ENCODE measurements at regions not wholly inside any gene's neighbourhood (a gene's known extent, or its start where the extent isn't known, plus 50 kb on each side); places are given as distances from the start of the nearest gene placed in this dataset.

- H3K79me2 ChIP-seq (ENCODE audit: insufficient read depth, low read length): no peaks in the 10 kb centered on the region
- no TSS peak for BruUV-seq (replicated peaks)
- no peak overlapping the region for H3K9ac ChIP-seq (ENCODE audit: insufficient read depth, low read depth, low read length)
- H3K27ac ChIP-seq (ENCODE audit: extremely low read length, insufficient read depth, low read length): no peak overlapping the region
- H3K4me3 ChIP-seq (replicated peaks in 1 of 3; ENCODE audit: insufficient read depth in 1 of 3, low read depth in 2 of 3, low read length in 3 of 3): no peak overlapping the region
- FAIRE-seq (no peak), ATAC-seq (no peak), DNase-seq (ENCODE audit: low spot score) (no peak)
- no peaks in the 10 kb centered on the region for H3K4me1 ChIP-seq (ENCODE audit: insufficient read depth, low read length)
- no peaks in the 10 kb centered on the region; a peak in 1 of 5 replicates for H3K27me3 ChIP-seq (ENCODE audit: control insufficient read depth in 1 of 2, insufficient read depth in 2 of 2, low read length in 2 of 2)
- WGBS (ENCODE audit: low lambda C conversion rate): 23% methylated on average over 4 of the region's 4 CpGs
- H4K20me1 ChIP-seq (ENCODE audit: insufficient read depth, low read length): no peaks in the 10 kb centered on the region
- no peak overlapping the region for H3K4me2 ChIP-seq (ENCODE audit: low read depth, low read length)
- H3K9me3 ChIP-seq (ENCODE audit: low read length): no peaks in the 10 kb centered on the region
- intact Hi-C loops (cut with micrococcal nuclease; ENCODE audit: unreplicated experiment) (no loop called here), in situ Hi-C loops (cut with HindIII; ENCODE audit: extremely low pct_ligation_motif_present, low pct_unique_long_range_greater_than_20kb) (no loop called here)
- ChIA-PET CTCF (ENCODE audit: low intra/inter-chr PET ratio, low total read pairs) (no interaction called here), POLR2A (no interaction called here)
- H2AFZ ChIP-seq (ENCODE audit: low read length): no peak overlapping the region
- no peak for TF ChIP-seq MED13 (CRISPR knock-in tag; IDR thresholded peaks at IDR 0.05)
- no peak for TF ChIP-seq ZNF720 (CRISPR knock-in tag; IDR thresholded peaks at IDR 0.05)
- no peak for TF ChIP-seq ZNF749 (CRISPR knock-in tag; IDR thresholded peaks at IDR 0.05; ENCODE audit: borderline replicate concordance)
- no peak for TF ChIP-seq BCL3 (CRISPR knock-in tag; IDR thresholded peaks at IDR 0.05)
- TF ChIP-seq NBN (conservative IDR thresholded peaks at IDR 0.05): no peak
- TF ChIP-seq ELF3 (CRISPR knock-in tag; IDR thresholded peaks at IDR 0.05): no peak
- TF ChIP-seq ADNP (CRISPR knock-in tag; IDR thresholded peaks at IDR 0.05): no peak
- no peak for TF ChIP-seq ZFP90 (CRISPR knock-in tag; IDR thresholded peaks at IDR 0.05; ENCODE audit: borderline replicate concordance)
- H3K36me3 ChIP-seq (replicated peaks in 1 of 2; ENCODE audit: control insufficient read depth in 1 of 2, insufficient read depth in 2 of 2, low read length in 2 of 2): no peaks in the 10 kb centered on the region
Observed at GRCh38 chr1:218778257-218779126, 395.2 kb upstream of the LYPLAL1 start.

Measured in HepG2 (cell line).